H1 (cell line): ENCODE measurements at regions not wholly inside any gene's neighbourhood (a gene's known extent, or its start where the extent isn't known, plus 50 kb on each side); places are given as distances from the start of the nearest gene placed in this dataset.

Experiments
- BRCA1 ChIP-seq: IDR thresholded peaks from 2 replicates; pipeline ENCODE4 v1.6.1; 2012; ENCODE audit warnings: low read depth, low read length, improper control_type of control experiment
- CHD7 ChIP-seq: fragments of 300-600 bp; sonication (generic); IDR thresholded peaks from 2 replicates; pipeline ENCODE4 v1.7.1; 2012; ENCODE audit warnings: low read length, moderate library complexity, mild to moderate bottlenecking, inconsistent platforms; ENCODE audit not compliant: insufficient replicate concordance
- CTBP2 ChIP-seq: IDR thresholded peaks from 2 replicates; pipeline ENCODE4 v1.7.0; 2011; ENCODE audit warnings: borderline replicate concordance, mild to moderate bottlenecking, moderate library complexity, mixed read lengths, low read length; ENCODE audit not compliant: insufficient read depth, insufficient read length
- FOSL1 ChIP-seq: IDR thresholded peaks from 2 replicates; pipeline ENCODE4 v1.6.1; 2011; ENCODE audit warnings: mild to moderate bottlenecking, low read depth, low read length, moderate library complexity; ENCODE audit not compliant: insufficient read depth
- GTF2F1 ChIP-seq: IDR thresholded peaks from 2 replicates; pipeline ENCODE4 v1.6.1; 2012; ENCODE audit warnings: low read depth, low read length, improper control_type of control experiment, borderline replicate concordance
- PHF8 ChIP-seq: fragments of 200-600 bp; sonication (generic); conservative IDR thresholded peaks from 2 replicates; pipeline ENCODE4 v1.7.1; 2012; ENCODE audit warnings: low read depth, mild to moderate bottlenecking, inconsistent platforms, low read length, moderate library complexity
- POLR2AphosphoS5 ChIP-seq: IDR thresholded peaks from 2 replicates; pipeline ENCODE4 v1.6.1; 2011; ENCODE audit warnings: low read depth, low read length
- RAD21 ChIP-seq, 2 experiments: IDR thresholded peaks in 1 of 2; conservative IDR thresholded peaks in 1 of 2; 2 replicates each; pipeline ENCODE4 v1.6.1; 2011; ENCODE audit warnings: low read depth in 2 of 2, low read length in 2 of 2, improper control_type of control experiment in 1 of 2, inconsistent platforms in 1 of 2, mild to moderate bottlenecking in 1 of 2, moderate library complexity in 1 of 2
- TEAD4 ChIP-seq: IDR thresholded peaks from 2 replicates; pipeline ENCODE4 v1.6.1; 2012; ENCODE audit warnings: low read depth, low read length, inconsistent platforms, mixed read lengths
- YY1 ChIP-seq: IDR thresholded peaks from 2 replicates; pipeline ENCODE4 v1.6.1; 2011; ENCODE audit warnings: low read depth, mild to moderate bottlenecking, low read length
- TF ChIP-seq, protein P1 (sequence below): IDR thresholded peaks from 2 replicates; pipeline ENCODE4 v1.6.1; 2011; ENCODE audit warnings: low read depth, mild to moderate bottlenecking, low read length; ENCODE audit not compliant: insufficient read depth

DNA sequence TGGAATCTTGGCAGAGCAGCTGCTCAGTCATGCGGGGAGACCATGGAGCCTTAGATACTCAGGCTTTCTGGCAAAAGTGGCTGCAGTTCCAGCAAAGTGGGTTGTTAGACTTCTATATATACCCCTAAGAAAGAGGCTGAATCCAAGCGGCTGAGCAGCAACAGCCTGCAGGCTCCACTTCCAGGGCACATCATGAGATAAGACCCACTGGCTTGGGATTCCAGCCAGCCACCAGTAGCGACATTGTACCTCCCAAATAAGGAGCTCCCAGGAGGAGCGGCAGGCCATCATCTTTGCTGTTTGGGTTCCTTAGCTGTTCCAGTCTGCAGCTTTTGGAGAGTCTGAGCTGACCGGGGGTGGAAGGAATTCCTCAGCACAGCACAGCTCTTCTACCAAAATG is 150.3 kb upstream of the ST6GAL2 start (continued):
- TF ChIP-seq CHD7 (no peak), GTF2F1 (no peak), BRCA1 (no peak), CTBP2 (no peak), RAD21 (IDR thresholded peaks at IDR 0.05 in 1 of 2, conservative IDR thresholded peaks at IDR 0.05 in 1 of 2; ENCODE audit: low read depth in 2 of 2, low read length in 2 of 2) (no peak), PHF8 (no peak), TEAD4 (no peak), FOSL1 (no peak), YY1 (no peak), POLR2AphosphoS5 (no peak)
- TF ChIP-seq, protein P1, sequence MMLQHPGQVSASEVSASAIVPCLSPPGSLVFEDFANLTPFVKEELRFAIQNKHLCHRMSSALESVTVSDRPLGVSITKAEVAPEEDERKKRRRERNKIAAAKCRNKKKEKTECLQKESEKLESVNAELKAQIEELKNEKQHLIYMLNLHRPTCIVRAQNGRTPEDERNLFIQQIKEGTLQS: no peak
- TF ChIP-seq, all 59 proteins: peak for 0
